ENCODE measurements at regions not wholly inside any gene's neighbourhood (a gene's known extent, or its start where the extent isn't known, plus 50 kb on each side); places are given as distances from the start of the nearest gene placed in this dataset.
"Not testable (repeated sequence)": the region's sequence is repeated elsewhere in the genome, so short reads cannot be mapped to it uniquely, and the experiment has no call there.

DNA sequence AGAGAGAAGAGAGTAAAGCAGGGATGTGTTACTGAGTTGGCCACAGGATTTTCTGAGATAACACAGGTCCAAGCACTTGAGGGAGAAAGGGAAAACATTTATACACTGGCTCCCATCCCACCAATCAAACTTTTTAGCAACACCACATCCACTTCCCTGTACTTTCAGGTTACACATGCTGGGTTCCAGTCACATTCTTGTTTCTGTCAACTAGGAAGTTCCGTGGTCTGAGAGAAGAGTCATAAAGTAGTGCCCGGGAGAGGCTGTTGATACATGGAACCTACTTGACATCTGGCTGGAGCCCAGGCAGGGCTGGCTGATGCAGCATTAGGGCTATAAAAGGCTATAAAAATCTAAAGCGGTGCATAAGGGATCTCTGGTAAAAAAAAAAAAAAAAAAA, 473.9 kb upstream of the COX7C start:
- Mint-ChIP-seq H3K27ac (no peak overlapping the region), H3K4me3 (no peak overlapping the region), H3K9me3 (peaks cover 4% of the 10 kb centered on the region), H3K4me1 (ENCODE audit: low read depth) (no peaks in the 10 kb centered on the region), H3K27me3 (no peaks in the 10 kb centered on the region), H3K36me3 (ENCODE audit: low read depth) (no peaks in the 10 kb centered on the region)

DNA sequence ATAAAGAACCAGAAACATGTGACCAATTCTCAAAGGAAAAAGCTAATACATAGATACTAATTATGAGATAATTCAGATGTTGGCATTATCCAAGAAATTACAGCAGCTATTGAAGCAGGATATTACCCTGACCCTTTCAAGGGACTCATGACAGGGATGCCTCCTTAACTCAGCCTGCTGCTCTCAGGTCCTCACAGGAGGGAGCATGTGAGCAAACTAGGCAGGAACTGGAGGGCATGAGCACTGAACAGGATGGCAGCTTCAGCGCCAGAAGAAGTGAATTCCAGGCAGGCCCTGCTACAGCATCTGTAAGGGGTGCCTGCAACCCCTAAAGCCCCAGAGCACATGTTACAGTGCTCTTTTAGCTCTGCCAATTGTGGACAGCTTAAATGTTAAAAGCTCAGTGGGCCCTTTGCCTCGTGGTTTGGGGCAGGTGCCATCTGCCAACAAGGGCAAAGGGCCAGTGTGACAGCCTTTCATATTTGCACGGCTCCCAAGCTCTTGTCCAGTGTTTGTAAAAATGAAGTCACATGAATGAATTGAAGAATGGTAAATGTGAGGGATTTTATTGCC, 464.7 kb upstream of the COX7C start:
- Mint-ChIP-seq H3K4me3 (no peak overlapping the region), H3K36me3 (ENCODE audit: low read depth) (no peaks in the 10 kb centered on the region), H3K27ac (no peak overlapping the region), H3K9me3 (no peaks in the 10 kb centered on the region), H3K27me3 (no peaks in the 10 kb centered on the region), H3K4me1 (ENCODE audit: low read depth) (no peaks in the 10 kb centered on the region)

DNA sequence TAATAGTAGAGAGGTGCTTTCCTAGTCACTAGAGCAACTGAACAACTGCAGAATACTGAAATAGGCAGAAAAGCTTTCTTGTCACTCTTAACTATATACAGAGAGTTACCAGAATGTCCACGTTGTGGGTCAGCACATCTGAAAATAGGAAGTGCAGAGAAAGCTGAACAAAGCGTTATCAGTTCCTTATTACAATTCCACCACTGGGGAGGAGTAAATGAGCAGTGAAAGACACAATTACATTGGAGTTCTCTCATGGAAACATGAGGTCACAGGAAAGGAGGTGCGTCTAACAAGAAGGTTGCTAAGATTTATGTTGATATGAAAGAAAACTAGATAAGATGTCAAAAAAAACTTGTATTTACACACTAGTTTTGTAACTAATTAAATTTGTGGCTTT, 461.9 kb upstream of the COX7C start:
- H3K36me3 Mint-ChIP-seq (ENCODE audit: low read depth): no peaks in the 10 kb centered on the region
- no peak overlapping the region for H3K4me3 Mint-ChIP-seq
- no peak overlapping the region for H3K27ac Mint-ChIP-seq
- no peaks in the 10 kb centered on the region for H3K9me3 Mint-ChIP-seq
- no peaks in the 10 kb centered on the region for H3K27me3 Mint-ChIP-seq
- no peaks in the 10 kb centered on the region for H3K4me1 Mint-ChIP-seq (ENCODE audit: low read depth)

DNA sequence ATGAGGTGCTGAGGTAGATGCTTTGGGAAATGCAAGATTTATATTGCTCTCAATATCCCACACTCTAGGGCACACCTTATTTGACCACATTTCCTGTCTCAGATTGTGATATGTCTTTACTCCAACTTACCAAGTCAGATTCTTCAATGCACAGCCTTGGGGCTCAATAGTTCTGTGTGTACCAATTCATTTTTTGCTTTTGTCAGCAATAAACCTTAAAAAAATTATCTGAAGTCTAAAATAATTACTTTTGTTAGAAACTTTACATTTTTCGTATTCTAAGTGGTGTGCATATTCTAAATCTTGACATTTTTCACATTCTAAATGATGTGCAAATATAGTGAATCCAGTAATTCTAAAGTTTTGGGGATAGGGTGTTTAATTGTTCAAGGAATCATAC, 447.5 kb upstream of the COX7C start:
- H3K36me3 Mint-ChIP-seq (ENCODE audit: low read depth): no peaks in the 10 kb centered on the region
- H3K4me3 Mint-ChIP-seq: no peak overlapping the region
- H3K4me1 Mint-ChIP-seq (ENCODE audit: low read depth): no peaks in the 10 kb centered on the region
- H3K27ac Mint-ChIP-seq: no peak overlapping the region
- no peaks in the 10 kb centered on the region for H3K27me3 Mint-ChIP-seq
- H3K9me3 Mint-ChIP-seq: peaks cover 4% of the 10 kb centered on the region

DNA sequence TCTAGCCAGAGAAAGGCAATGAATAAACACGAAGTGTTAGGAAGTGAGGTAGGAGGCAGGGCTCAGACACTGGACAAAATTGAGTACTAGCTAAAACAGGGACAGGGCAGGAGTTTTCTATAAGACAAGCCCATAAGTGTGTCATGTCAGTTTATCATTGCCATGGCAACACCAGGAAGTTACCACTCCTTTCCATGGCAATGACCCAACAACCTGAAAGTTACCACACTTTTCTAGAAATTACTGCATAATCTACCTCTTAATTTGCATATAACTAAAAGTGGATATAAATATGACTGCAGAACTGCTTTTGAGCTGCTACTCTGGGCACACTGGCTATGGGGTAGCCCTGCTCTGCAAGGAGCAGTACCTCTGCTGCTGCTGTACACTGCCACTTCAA, 442.5 kb upstream of the COX7C start:
- H3K4me1 Mint-ChIP-seq (ENCODE audit: low read depth): no peaks in the 10 kb centered on the region
- no peak overlapping the region for H3K4me3 Mint-ChIP-seq
- H3K9me3 Mint-ChIP-seq: no peaks in the 10 kb centered on the region
- H3K36me3 Mint-ChIP-seq (ENCODE audit: low read depth): no peaks in the 10 kb centered on the region
- no peaks in the 10 kb centered on the region for H3K27me3 Mint-ChIP-seq
- H3K27ac Mint-ChIP-seq: no peak overlapping the region

DNA sequence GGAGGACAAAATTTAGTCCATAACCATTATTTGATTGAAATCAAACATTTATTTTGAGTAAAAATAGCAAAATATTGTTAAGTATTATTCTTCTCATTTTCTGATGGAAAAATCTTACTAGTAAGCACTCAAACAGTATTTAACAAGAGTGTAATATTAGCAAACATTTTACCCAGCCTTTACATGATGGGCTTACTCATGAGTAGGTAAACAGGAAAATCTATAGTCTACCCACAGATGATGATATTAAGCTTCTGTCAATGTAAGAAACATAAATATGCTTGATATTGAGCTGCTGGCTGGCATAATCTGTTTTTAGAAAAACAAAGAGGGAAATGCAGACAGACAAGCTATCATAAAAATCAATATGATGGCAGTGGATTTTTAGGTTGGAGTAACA, 418.5 kb upstream of the COX7C start:
- Mint-ChIP-seq H3K9me3 (no peaks in the 10 kb centered on the region), H3K27me3 (no peaks in the 10 kb centered on the region), H3K4me1 (ENCODE audit: low read depth) (no peaks in the 10 kb centered on the region), H3K36me3 (ENCODE audit: low read depth) (no peaks in the 10 kb centered on the region), H3K4me3 (no peak overlapping the region), H3K27ac (no peak overlapping the region)

DNA sequence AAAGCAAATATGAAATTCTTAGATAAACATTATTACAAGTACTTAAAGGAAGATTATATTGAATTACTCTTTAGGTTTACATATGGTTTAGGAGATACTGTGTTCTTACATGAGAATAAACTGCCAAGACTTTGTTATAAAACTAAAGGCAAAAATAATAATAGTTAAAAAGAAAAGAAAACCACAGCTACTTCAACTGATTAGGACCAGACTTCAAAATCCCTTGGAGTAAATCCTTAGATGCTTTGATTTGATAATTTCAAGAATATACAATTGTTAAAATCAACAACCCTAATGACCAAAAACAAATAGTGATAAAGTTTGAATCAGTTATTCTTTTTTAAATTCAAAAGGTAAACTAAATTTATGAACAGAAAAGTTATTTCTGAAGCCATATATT, 389.6 kb upstream of the COX7C start:
- Mint-ChIP-seq H3K4me1 (ENCODE audit: low read depth) (no peaks in the 10 kb centered on the region), H3K36me3 (ENCODE audit: low read depth) (no peaks in the 10 kb centered on the region), H3K27ac (no peak overlapping the region), H3K9me3 (peaks cover 6% of the 10 kb centered on the region), H3K27me3 (no peaks in the 10 kb centered on the region), H3K4me3 (no peak overlapping the region)

DNA sequence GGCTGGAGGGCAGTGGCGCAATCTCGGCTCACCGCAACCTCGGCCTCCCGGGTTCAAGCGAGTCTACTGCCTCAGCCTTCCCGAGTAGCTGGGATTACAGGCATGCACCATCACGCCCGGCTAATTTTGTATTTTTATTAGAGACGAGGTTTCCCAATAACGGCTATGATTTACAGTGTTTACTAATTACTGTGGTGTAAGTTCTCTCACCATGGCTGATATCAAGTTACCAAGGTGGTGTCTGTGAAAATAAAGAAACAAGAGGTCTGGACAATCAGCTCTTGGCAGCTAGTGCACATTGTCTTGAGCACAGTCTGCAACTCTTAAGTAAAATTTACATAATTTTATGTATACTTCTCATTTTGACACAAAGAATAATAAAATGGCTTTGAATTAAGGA, 385.5 kb upstream of the COX7C start:
- Mint-ChIP-seq H3K27ac (no peak overlapping the region), H3K27me3 (no peaks in the 10 kb centered on the region), H3K4me1 (ENCODE audit: low read depth) (no peaks in the 10 kb centered on the region), H3K9me3 (no peaks in the 10 kb centered on the region), H3K36me3 (ENCODE audit: low read depth) (no peaks in the 10 kb centered on the region), H3K4me3 (no peak overlapping the region)

DNA sequence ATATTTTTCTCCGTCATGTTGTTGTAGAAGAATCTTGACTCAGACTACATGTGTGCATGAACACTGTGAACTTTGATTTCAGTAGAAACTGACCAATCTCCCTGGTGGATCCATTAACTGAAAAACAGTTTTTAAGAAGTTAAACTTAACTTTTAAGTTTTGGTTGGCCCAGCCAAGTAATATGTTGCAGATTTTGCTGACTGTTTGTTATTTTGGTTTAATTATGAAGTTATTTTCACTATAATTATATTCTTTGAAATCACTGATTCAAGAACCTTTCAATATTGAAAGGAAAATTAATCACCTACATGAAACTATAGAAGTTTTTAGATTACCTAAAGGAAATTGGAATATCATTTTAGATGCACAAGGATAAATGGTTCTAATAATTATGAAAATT, 373.6 kb upstream of the COX7C start:
- H3K27ac Mint-ChIP-seq: no peak overlapping the region
- H3K9me3 Mint-ChIP-seq: no peaks in the 10 kb centered on the region
- H3K4me3 Mint-ChIP-seq: no peak overlapping the region
- no peaks in the 10 kb centered on the region for H3K4me1 Mint-ChIP-seq (ENCODE audit: low read depth)
- no peaks in the 10 kb centered on the region for H3K27me3 Mint-ChIP-seq
- H3K36me3 Mint-ChIP-seq (ENCODE audit: low read depth): no peaks in the 10 kb centered on the region

DNA sequence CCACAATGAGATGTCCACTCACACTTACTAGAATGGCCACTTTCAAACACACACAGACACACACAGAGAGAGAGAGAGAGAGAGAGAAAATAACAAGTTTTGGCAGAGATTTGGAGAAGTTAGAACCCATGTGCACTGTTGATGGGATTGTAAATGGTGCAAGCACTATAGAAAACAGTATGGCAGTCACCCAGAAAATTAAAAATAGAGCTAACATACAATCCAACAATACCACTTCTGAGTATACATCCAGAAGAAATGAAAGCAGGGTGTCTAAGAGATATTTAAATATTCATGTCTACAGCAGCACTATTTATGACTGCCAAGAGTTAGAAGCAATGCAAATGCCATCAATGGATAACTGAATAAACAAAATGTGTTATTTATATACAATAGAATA, 359.9 kb upstream of the COX7C start:
- peaks cover 5% of the 10 kb centered on the region for H3K9me3 Mint-ChIP-seq
- H3K27ac Mint-ChIP-seq: no peak overlapping the region
- no peak overlapping the region for H3K4me3 Mint-ChIP-seq
- H3K27me3 Mint-ChIP-seq: no peaks in the 10 kb centered on the region
- no peaks in the 10 kb centered on the region for H3K36me3 Mint-ChIP-seq (ENCODE audit: low read depth)
- no peaks in the 10 kb centered on the region for H3K4me1 Mint-ChIP-seq (ENCODE audit: low read depth)

DNA sequence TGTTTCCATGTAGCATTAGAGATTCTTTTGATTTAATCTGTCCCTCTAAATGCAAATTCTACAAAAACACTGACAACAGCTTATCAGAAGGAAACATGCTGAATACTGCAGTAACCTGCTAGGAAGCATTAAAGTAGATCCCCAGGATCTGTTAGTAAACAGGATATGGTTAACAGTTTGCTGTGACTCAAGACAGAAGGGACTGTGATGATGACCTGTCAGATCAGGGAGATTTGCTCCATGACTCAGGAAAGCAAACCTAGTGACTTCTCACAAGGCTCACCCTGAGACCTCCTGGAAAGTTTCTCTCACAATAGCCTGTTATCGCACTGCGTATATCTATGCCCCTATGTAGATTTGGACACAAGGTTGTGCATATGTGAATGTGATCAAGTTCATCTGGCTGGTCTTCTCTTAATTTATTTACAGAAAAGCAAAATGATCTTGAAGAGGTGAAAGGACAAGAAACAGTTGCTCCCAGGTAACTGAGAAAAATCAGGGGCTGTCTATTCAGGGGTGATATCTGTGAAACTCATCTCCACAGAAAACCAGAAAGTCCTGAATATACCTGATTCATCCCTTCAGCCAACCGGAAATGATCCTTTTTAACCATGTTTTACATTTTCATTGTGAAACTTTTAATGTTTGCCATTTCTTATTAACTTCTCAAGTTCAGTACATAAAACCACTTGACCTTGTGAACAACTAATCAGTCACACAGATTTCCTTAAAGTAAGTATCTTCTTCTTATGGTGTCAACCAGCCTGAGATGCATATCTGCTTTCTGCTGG, 333.1 kb upstream of the COX7C start:
- H3K9me3 Mint-ChIP-seq; H3K27me3 Mint-ChIP-seq; H3K4me3 Mint-ChIP-seq; H3K4me1 Mint-ChIP-seq (ENCODE audit: low read depth); H3K36me3 Mint-ChIP-seq (ENCODE audit: low read depth); H3K27ac Mint-ChIP-seq: not testable (repeated sequence)

DNA sequence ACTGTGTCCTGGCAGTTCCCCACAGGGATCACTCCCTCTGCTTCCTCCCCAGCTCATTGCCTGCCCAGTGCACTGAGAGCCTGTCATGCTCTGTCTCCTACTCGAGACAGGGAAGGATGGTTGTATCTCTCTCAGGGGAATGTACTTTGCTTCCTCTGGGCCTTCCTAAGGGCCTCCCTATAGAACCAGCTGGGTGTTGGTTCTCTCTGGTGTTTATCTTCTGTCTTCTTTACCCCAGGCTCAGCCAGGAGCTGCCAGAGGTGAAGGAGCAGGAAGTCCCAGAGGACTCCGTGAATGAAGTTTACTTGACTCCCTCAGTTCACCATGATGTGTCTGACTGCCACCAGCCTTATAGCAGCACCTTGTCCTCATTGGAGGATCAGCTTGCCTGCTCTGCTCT, 330.3 kb upstream of the COX7C start:
- not testable (repeated sequence) for H3K4me1 Mint-ChIP-seq (ENCODE audit: low read depth); H3K9me3 Mint-ChIP-seq; H3K36me3 Mint-ChIP-seq (ENCODE audit: low read depth); H3K27me3 Mint-ChIP-seq; H3K4me3 Mint-ChIP-seq; H3K27ac Mint-ChIP-seq

DNA sequence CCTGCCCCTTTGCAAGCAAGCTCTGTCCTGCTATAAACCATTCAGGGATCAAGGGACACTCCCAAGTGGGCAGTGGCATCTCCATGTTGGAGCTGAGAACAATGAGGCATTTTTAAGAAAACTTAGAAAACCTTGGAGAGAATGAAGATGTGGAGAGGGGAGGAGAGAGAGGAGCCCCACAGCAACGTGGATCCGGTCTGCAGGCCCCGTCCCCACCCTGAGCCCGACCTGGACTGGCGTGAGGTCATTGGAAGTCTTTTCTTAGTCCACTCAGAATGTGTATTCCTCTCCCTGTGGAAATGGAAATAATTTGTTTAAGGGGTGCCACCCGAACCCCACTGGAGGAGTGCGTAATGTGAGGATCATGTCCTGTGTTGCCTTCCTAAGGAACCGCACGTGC, 328.0 kb upstream of the COX7C start:
- H3K27ac Mint-ChIP-seq; H3K4me3 Mint-ChIP-seq; H3K27me3 Mint-ChIP-seq; H3K9me3 Mint-ChIP-seq; H3K36me3 Mint-ChIP-seq (ENCODE audit: low read depth); H3K4me1 Mint-ChIP-seq (ENCODE audit: low read depth): not testable (repeated sequence)

DNA sequence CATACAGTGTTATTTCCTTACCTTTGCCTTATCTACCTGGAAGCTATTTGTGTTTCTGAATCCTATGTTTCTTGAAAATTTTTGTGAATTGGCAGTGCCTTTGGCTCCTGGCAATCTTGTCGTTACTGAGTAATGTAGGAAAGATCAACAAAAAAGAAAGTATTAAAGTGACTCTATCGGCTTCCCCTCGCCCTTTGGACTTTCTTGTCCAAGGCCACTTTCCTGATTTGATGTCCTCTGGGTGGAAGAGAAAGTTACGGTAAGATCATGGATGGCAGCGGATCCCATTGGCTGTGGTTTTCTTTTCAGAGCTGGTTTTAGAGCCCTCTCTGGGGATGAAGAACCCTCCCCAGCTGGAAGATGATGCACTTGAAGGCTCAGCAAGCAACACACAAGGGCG, 324.9 kb upstream of the COX7C start:
- not testable (repeated sequence) for H3K36me3 Mint-ChIP-seq (ENCODE audit: low read depth); H3K4me3 Mint-ChIP-seq; H3K4me1 Mint-ChIP-seq (ENCODE audit: low read depth); H3K9me3 Mint-ChIP-seq; H3K27ac Mint-ChIP-seq; H3K27me3 Mint-ChIP-seq

DNA sequence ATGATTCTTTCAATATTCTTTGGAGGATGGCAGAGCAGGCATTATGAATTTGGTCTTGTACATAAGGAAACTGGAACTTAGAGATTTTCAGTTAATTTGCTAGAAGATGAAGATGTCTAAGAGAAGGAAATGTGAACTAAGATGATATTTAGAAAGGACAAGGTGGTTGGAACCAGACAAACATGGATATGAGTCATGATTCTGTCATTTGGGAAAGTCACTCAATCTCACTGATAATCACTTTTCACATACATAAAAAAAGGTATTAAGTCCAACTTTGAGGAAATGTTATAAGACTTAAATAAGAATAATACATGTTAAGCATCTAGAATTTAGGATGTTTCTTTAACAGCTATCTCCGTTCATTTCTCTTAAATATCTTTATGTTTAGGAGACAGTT, 315.1 kb upstream of the COX7C start:
- H3K4me1 Mint-ChIP-seq (ENCODE audit: low read depth); H3K9me3 Mint-ChIP-seq; H3K27me3 Mint-ChIP-seq; H3K36me3 Mint-ChIP-seq (ENCODE audit: low read depth); H3K27ac Mint-ChIP-seq; H3K4me3 Mint-ChIP-seq: not testable (repeated sequence)

DNA sequence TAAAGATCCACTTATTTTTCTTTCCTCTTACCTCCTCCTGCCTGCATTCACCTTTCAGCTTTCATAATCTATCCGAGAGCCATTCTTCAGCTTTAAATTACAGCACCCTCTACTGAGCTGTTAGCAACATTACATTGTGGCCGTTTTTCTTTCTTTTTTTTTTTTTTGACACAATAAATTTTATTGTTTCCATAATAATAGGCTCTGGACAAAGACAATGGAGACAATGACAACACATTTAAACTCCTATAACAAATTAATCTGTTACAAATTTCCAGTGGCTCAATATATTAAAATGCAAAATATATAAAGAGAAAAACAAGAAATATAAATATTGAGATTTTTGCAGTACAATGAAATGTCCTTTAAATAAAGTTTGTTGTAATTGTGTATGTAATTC, 312.7 kb upstream of the COX7C start:
- not testable (repeated sequence) for H3K27ac Mint-ChIP-seq; H3K36me3 Mint-ChIP-seq (ENCODE audit: low read depth); H3K4me3 Mint-ChIP-seq; H3K27me3 Mint-ChIP-seq; H3K9me3 Mint-ChIP-seq; H3K4me1 Mint-ChIP-seq (ENCODE audit: low read depth)

All from stimulated activated naive CD8-positive, alpha-beta T cell treated with anti-CD3 and anti-CD28 coated beads, Interleukin-15, Interleukin-2, amounts not matched to agents 100 ng/mL and 50 ng/mL, for 24 hours (primary cell).